Liver (tissue), 8 donors: ENCODE measurements at regions not wholly inside any gene's neighbourhood (a gene's known extent, or its start where the extent isn't known, plus 50 kb on each side); places are given as distances from the start of the nearest gene placed in this dataset.

ENCODE experiments used
- DNase-seq: peaks from one replicate; pipeline ENCODE4 v3.0.0-alpha.2; 2017; ENCODE audit warnings: low spot score
- H3K27ac ChIP-seq, 2 donors: one replicate each; pipeline ENCODE4 v1.7.0; 2013; ENCODE audit warnings: inconsistent platforms in 2 of 2, low read length in 2 of 2, control low read depth in 1 of 2, low read depth in 1 of 2, mild to moderate bottlenecking in 1 of 2
- H3K27me3 ChIP-seq, 4 donors: one replicate each; pipeline versions ENCODE4 v1.6.1 to v1.7.0; 2013; ENCODE audit warnings: low read length in 3 of 4, inconsistent platforms in 1 of 4, mild to moderate bottlenecking in 1 of 4, moderate library complexity in 1 of 4; ENCODE audit not compliant: control insufficient read depth in 4 of 4, insufficient read depth in 4 of 4
- H3K36me3 ChIP-seq, 4 donors: one replicate each; pipeline versions ENCODE4 v1.6.1 to v1.7.0; 2013; ENCODE audit warnings: low read length in 3 of 4, mild to moderate bottlenecking in 3 of 4, low read depth in 1 of 4, moderate library complexity in 1 of 4; ENCODE audit not compliant: control insufficient read depth in 4 of 4, insufficient read depth in 3 of 4
- H3K4me1 ChIP-seq, 4 donors: one replicate each; pipeline versions ENCODE4 v1.6.1 to v1.7.0; 2013; ENCODE audit warnings: low read length in 3 of 4, mild to moderate bottlenecking in 3 of 4, moderate library complexity in 1 of 4; ENCODE audit not compliant: control insufficient read depth in 4 of 4, insufficient read depth in 4 of 4
- H3K4me3 ChIP-seq, 3 donors: one replicate each; pipeline versions ENCODE4 v1.6.1 to v1.7.0; 2013; ENCODE audit warnings: low read length in 3 of 3, control low read depth in 1 of 3, low read depth in 1 of 3, mild to moderate bottlenecking in 1 of 3
- H3K9ac ChIP-seq, 2 donors: one replicate each; pipeline ENCODE4 v1.7.0; 2013; ENCODE audit warnings: low read length in 2 of 2, mild to moderate bottlenecking in 2 of 2, moderate library complexity in 2 of 2, control low read depth in 1 of 2, low read depth in 1 of 2
- H3K9me3 ChIP-seq, 4 donors: one replicate each; pipeline versions ENCODE4 v1.6.1 to v1.7.0; 2013; ENCODE audit warnings: low read length in 3 of 4; ENCODE audit not compliant: control insufficient read depth in 4 of 4
- EGR1 ChIP-seq, 2 donors: IDR thresholded peaks; 2 replicates each; pipeline ENCODE4 v1.6.1; 2016 to 2018; ENCODE audit warnings: antibody characterized with exemption in 2 of 2, low read depth in 2 of 2
- FOXA1 ChIP-seq: IDR thresholded peaks from 2 replicates; pipeline ENCODE4 v1.6.1; 2016; ENCODE audit warnings: antibody characterized with exemption
- FOXA2 ChIP-seq: IDR thresholded peaks from 2 replicates; pipeline ENCODE4 v1.6.1; 2016; ENCODE audit warnings: antibody characterized with exemption
- GABPA ChIP-seq, 2 donors: IDR thresholded peaks in 1 of 2; conservative IDR thresholded peaks in 1 of 2; 2 replicates each; pipeline ENCODE4 v1.6.1; 2016; ENCODE audit warnings: antibody characterized with exemption in 2 of 2, mild to moderate bottlenecking in 1 of 2, moderate library complexity in 1 of 2
- HNF4A ChIP-seq, 2 donors: conservative IDR thresholded peaks; 2 replicates each; pipeline ENCODE4 v1.6.1; 2016; ENCODE audit warnings: antibody characterized with exemption in 2 of 2, mild to moderate bottlenecking in 2 of 2
- HNF4G ChIP-seq: IDR thresholded peaks from 2 replicates; pipeline ENCODE4 v1.6.1; 2016; ENCODE audit warnings: antibody characterized with exemption
- JUND ChIP-seq, 2 donors: IDR thresholded peaks; 2 replicates each; pipeline ENCODE4 v1.6.1; 2016; ENCODE audit warnings: antibody characterized with exemption in 2 of 2
- NR2F2 ChIP-seq: IDR thresholded peaks from 2 replicates; pipeline ENCODE4 v1.6.1; 2016; ENCODE audit warnings: antibody characterized with exemption
- RAD21 ChIP-seq, 2 donors: IDR thresholded peaks; 2 replicates each; pipeline ENCODE4 v1.6.1; 2016; ENCODE audit warnings: antibody characterized with exemption in 2 of 2, mild to moderate bottlenecking in 2 of 2
- RXRA ChIP-seq, 2 donors: IDR thresholded peaks; 2 replicates each; pipeline ENCODE4 v1.6.1; 2017 to 2018; ENCODE audit warnings: antibody characterized with exemption in 2 of 2, mild to moderate bottlenecking in 1 of 2
- SP1 ChIP-seq: IDR thresholded peaks from 2 replicates; pipeline ENCODE4 v1.6.1; 2018; ENCODE audit warnings: antibody characterized with exemption, mild to moderate bottlenecking
- TAF1 ChIP-seq: conservative IDR thresholded peaks from 2 replicates; pipeline ENCODE4 v1.6.1; 2016; ENCODE audit warnings: antibody characterized with exemption, mild to moderate bottlenecking
- YY1 ChIP-seq: IDR thresholded peaks from 2 replicates; pipeline ENCODE4 v1.6.1; 2016; ENCODE audit warnings: antibody characterized with exemption, mild to moderate bottlenecking
- WGBS: extraction: QIAGEN DNeasy Blood & Tissue Kit; methylation state at CpG from one replicate; pipeline ENCODE4 v1.1.7; 2013; 5-methylcytosine and 5-hydroxymethylcytosine counted together
- TF ChIP-seq, protein P1 (sequence below): fragments of 150-350 bp; IDR thresholded peaks from 2 replicates; pipeline ENCODE4 v1.5.1; 2017; ENCODE audit warnings: improper control_type of control experiment, low read depth, low read length; ENCODE audit not compliant: missing input control
- TF ChIP-seq, protein P2 (sequence below): IDR thresholded peaks from 2 replicates; pipeline ENCODE4 v1.6.1; 2016; ENCODE audit warnings: antibody characterized with exemption
- TF ChIP-seq, protein P3 (sequence below): IDR thresholded peaks from 2 replicates; pipeline ENCODE4 v1.6.1; 2016; ENCODE audit warnings: antibody characterized with exemption
- TF ChIP-seq, protein P4 (sequence below): IDR thresholded peaks from 2 replicates; pipeline ENCODE4 v1.6.1; 2016; ENCODE audit warnings: antibody characterized with exemption, mild to moderate bottlenecking
- TF ChIP-seq, protein P5 (sequence below): IDR thresholded peaks from 2 replicates; pipeline ENCODE4 v1.6.1; 2016; ENCODE audit warnings: antibody characterized with exemption
- donor health status: healthy.
- donor health status: healthy.
- donor health status: healthy.
- donor health status: healthy.
- donor health status: healthy.

DNA sequence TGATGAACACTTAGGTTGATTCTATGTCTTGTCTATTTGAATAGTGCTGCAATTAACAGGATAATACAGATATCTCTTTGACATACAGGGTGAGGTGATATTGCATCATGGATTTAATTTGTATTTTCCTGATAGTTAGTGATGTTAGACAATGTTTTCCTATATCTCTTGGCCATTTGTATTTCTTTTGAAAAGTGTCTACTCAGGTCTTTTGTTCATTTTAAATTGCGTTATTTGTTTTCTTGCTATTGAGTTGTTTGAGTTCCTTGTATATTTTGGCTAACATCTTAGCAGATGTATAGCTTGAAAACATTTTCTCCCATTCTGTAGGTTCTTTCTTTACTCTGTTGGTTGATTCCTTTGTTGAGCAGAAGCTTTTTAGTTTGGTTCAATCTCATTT is 460.6 kb downstream of the CCDC91 start (continued):
- TF ChIP-seq, protein P1, sequence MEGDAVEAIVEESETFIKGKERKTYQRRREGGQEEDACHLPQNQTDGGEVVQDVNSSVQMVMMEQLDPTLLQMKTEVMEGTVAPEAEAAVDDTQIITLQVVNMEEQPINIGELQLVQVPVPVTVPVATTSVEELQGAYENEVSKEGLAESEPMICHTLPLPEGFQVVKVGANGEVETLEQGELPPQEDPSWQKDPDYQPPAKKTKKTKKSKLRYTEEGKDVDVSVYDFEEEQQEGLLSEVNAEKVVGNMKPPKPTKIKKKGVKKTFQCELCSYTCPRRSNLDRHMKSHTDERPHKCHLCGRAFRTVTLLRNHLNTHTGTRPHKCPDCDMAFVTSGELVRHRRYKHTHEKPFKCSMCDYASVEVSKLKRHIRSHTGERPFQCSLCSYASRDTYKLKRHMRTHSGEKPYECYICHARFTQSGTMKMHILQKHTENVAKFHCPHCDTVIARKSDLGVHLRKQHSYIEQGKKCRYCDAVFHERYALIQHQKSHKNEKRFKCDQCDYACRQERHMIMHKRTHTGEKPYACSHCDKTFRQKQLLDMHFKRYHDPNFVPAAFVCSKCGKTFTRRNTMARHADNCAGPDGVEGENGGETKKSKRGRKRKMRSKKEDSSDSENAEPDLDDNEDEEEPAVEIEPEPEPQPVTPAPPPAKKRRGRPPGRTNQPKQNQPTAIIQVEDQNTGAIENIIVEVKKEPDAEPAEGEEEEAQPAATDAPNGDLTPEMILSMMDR, result no peak
- TF ChIP-seq GABPA (IDR thresholded peaks at IDR 0.05 in 1 of 2, conservative IDR thresholded peaks at IDR 0.05 in 1 of 2), result no peak
- no peak for TF ChIP-seq RAD21 (IDR thresholded peaks at IDR 0.05)
- no peak for TF ChIP-seq JUND (IDR thresholded peaks at IDR 0.05)
- TF ChIP-seq YY1, result no peak
- no peak for TF ChIP-seq FOXA2
- no peak for TF ChIP-seq EGR1 (IDR thresholded peaks at IDR 0.05; ENCODE audit: low read depth in 2 of 2)
- TF ChIP-seq TAF1, result no peak
- no peak for TF ChIP-seq RXRA (IDR thresholded peaks at IDR 0.05)
- no peak for TF ChIP-seq HNF4A (conservative IDR thresholded peaks at IDR 0.05)
- TF ChIP-seq SP1, result no peak
- no peak for TF ChIP-seq FOXA1
- TF ChIP-seq, protein P2, sequence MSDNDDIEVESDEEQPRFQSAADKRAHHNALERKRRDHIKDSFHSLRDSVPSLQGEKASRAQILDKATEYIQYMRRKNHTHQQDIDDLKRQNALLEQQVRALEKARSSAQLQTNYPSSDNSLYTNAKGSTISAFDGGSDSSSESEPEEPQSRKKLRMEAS, result no peak
- TF ChIP-seq NR2F2, result no peak

DNA sequence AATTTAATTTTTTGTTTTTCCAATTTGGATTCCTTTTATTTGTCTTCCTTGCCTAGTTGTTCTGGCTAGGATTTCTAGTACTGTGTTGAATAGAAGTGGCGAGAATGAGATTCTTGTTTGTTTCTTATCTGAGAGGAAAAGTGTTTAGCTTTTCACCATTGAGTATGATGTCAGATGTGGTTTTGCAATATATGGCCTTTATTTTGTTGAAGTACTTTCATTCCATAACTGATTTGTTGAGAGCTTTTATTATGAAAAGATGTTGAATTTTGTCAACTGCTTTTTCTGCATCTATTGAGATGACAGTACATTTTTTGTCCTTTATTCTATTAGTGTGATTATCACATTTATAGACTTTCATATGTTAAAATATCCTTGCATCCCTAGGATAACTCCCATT is 462.0 kb downstream of the CCDC91 start:
- 90% methylated on average over 1 of the region's 1 CpG for WGBS
- H3K27ac ChIP-seq, result no peak overlapping the region

More for the DNA sequence above, 462.0 kb downstream of the CCDC91 start:
- TF ChIP-seq RAD21 (IDR thresholded peaks at IDR 0.05), result no peak
- no peak for TF ChIP-seq GABPA (IDR thresholded peaks at IDR 0.05 in 1 of 2, conservative IDR thresholded peaks at IDR 0.05 in 1 of 2)
- TF ChIP-seq, protein P3, sequence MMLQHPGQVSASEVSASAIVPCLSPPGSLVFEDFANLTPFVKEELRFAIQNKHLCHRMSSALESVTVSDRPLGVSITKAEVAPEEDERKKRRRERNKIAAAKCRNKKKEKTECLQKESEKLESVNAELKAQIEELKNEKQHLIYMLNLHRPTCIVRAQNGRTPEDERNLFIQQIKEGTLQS, result no peak
- TF ChIP-seq HNF4G, result no peak
- TF ChIP-seq NR2F2, result no peak
- TF ChIP-seq, protein P2, result no peak
- TF ChIP-seq, protein P4, sequence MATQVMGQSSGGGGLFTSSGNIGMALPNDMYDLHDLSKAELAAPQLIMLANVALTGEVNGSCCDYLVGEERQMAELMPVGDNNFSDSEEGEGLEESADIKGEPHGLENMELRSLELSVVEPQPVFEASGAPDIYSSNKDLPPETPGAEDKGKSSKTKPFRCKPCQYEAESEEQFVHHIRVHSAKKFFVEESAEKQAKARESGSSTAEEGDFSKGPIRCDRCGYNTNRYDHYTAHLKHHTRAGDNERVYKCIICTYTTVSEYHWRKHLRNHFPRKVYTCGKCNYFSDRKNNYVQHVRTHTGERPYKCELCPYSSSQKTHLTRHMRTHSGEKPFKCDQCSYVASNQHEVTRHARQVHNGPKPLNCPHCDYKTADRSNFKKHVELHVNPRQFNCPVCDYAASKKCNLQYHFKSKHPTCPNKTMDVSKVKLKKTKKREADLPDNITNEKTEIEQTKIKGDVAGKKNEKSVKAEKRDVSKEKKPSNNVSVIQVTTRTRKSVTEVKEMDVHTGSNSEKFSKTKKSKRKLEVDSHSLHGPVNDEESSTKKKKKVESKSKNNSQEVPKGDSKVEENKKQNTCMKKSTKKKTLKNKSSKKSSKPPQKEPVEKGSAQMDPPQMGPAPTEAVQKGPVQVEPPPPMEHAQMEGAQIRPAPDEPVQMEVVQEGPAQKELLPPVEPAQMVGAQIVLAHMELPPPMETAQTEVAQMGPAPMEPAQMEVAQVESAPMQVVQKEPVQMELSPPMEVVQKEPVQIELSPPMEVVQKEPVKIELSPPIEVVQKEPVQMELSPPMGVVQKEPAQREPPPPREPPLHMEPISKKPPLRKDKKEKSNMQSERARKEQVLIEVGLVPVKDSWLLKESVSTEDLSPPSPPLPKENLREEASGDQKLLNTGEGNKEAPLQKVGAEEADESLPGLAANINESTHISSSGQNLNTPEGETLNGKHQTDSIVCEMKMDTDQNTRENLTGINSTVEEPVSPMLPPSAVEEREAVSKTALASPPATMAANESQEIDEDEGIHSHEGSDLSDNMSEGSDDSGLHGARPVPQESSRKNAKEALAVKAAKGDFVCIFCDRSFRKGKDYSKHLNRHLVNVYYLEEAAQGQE, result no peak
- TF ChIP-seq HNF4A (conservative IDR thresholded peaks at IDR 0.05), result no peak
- TF ChIP-seq EGR1 (IDR thresholded peaks at IDR 0.05; ENCODE audit: low read depth in 2 of 2), result no peak
- TF ChIP-seq RXRA (IDR thresholded peaks at IDR 0.05), result no peak
- TF ChIP-seq TAF1, result no peak
- TF ChIP-seq, protein P5, sequence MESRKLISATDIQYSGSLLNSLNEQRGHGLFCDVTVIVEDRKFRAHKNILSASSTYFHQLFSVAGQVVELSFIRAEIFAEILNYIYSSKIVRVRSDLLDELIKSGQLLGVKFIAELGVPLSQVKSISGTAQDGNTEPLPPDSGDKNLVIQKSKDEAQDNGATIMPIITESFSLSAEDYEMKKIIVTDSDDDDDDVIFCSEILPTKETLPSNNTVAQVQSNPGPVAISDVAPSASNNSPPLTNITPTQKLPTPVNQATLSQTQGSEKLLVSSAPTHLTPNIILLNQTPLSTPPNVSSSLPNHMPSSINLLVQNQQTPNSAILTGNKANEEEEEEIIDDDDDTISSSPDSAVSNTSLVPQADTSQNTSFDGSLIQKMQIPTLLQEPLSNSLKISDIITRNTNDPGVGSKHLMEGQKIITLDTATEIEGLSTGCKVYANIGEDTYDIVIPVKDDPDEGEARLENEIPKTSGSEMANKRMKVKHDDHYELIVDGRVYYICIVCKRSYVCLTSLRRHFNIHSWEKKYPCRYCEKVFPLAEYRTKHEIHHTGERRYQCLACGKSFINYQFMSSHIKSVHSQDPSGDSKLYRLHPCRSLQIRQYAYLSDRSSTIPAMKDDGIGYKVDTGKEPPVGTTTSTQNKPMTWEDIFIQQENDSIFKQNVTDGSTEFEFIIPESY, result no peak
- TF ChIP-seq JUND (IDR thresholded peaks at IDR 0.05), result no peak
- TF ChIP-seq, protein P1, result no peak
- no peak for TF ChIP-seq YY1
- TF ChIP-seq SP1, result no peak
- no peak for TF ChIP-seq FOXA2
- no peak for TF ChIP-seq FOXA1
- Histone ChIP-seq H3K9me3 (no peaks in the 10 kb centered on the region), H3K27me3 (no peaks in the 10 kb centered on the region), H3K36me3 (no peaks in the 10 kb centered on the region), H3K4me3 (no peak overlapping the region), H3K4me1 (no peaks in the 10 kb centered on the region), H3K9ac (no peak overlapping the region)
- no peak for DNase-seq
